Astrocyte (in vitro differentiated cells and primary cell): ENCODE measurements at regions not wholly inside any gene's neighbourhood (a gene's known extent, or its start where the extent isn't known, plus 50 kb on each side); places are given as distances from the start of the nearest gene placed in this dataset.

ENCODE experiments used
- EZH2 ChIP-seq: IDR thresholded peaks from 2 replicates; pipeline ENCODE4 v1.6.1; 2012; ENCODE audit warnings: mild to moderate bottlenecking, low read length, inconsistent platforms; ENCODE audit not compliant: insufficient read depth
- TF ChIP-seq, protein P1 (sequence below): IDR thresholded peaks from 2 replicates; pipeline ENCODE4 v1.5.1; 2011; ENCODE audit warnings: low read depth, mild to moderate bottlenecking, inconsistent platforms, low read length, moderate library complexity; ENCODE audit not compliant: insufficient read depth

DNA sequence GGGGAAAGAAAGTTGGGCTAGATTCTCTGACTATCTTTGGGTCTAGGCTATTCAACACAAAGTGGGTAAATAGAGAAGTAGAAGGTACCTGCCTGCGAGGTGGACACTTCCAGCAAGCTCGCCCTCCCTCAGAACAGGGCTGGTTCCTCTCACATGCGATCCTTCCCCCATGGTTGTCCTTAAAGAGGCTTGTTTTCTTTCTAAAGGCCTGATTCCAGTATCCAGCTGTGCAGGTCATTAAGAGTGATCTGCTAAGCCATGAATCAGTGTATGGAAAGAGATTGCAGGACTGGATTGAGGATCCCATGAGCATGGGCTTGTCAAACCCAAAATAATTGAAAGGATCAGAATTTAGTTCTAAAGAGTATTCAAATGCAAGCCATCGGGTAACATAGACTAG lies 189.0 kb downstream of the URB2 start:
- no peak for TF ChIP-seq EZH2
- TF ChIP-seq, protein P1, sequence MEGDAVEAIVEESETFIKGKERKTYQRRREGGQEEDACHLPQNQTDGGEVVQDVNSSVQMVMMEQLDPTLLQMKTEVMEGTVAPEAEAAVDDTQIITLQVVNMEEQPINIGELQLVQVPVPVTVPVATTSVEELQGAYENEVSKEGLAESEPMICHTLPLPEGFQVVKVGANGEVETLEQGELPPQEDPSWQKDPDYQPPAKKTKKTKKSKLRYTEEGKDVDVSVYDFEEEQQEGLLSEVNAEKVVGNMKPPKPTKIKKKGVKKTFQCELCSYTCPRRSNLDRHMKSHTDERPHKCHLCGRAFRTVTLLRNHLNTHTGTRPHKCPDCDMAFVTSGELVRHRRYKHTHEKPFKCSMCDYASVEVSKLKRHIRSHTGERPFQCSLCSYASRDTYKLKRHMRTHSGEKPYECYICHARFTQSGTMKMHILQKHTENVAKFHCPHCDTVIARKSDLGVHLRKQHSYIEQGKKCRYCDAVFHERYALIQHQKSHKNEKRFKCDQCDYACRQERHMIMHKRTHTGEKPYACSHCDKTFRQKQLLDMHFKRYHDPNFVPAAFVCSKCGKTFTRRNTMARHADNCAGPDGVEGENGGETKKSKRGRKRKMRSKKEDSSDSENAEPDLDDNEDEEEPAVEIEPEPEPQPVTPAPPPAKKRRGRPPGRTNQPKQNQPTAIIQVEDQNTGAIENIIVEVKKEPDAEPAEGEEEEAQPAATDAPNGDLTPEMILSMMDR, result no peak
